GM10248 (cell line): ENCODE measurements at regions not wholly inside any gene's neighbourhood (a gene's known extent, or its start where the extent isn't known, plus 50 kb on each side); places are given as distances from the start of the nearest gene placed in this dataset.
"Not testable (repeated sequence)": the region's sequence is repeated elsewhere in the genome, so short reads cannot be mapped to it uniquely, and the experiment has no call there.

Experiments used
- CTCF ChIA-PET: fragments of 300-600 bp; sonication (Branson Sonifier 250); formaldehyde crosslinking; extraction: SDS; loops from one replicate; lab custom pipeline; 2021; ENCODE audit warnings: antibody characterized with exemption; lab: Yijun Ruan, JAX
- POLR2A ChIA-PET: fragments of 350-650 bp; sonication (Branson Sonifier 250); formaldehyde crosslinking; extraction: SDS; loops from one replicate; lab custom pipeline; 2020; ENCODE audit warnings: antibody characterized with exemption; lab: Yijun Ruan, JAX
- DNase-seq: peaks from one replicate; pipeline ENCODE4 v3.0.0; 2012; ENCODE audit errors: extremely low spot score
- CTCF ChIP-seq: IDR thresholded peaks from 2 replicates; pipeline ENCODE4 v1.5.1; 2012; ENCODE audit warnings: mild to moderate bottlenecking, low read depth; ENCODE audit errors: extremely low read depth, missing control alignments, control extremely low read depth

GRCh38 chr4:177975315-177975987, 533.2 kb upstream of the AGA start:
- POLR2A ChIA-PET: no interaction called here
- no peak for TF ChIP-seq CTCF
- CTCF ChIA-PET: interaction anchor here (1.0 kb wide), 1 partner anchor 15 kb away, joined by 3 read pairs; no protein-coding TSS in a partner anchor
- DNase-seq: no peak

GRCh38 chr4:177986236-177986635, 544.0 kb upstream of the AGA start:
- POLR2A ChIA-PET: no interaction called here

GRCh38 chr4:177987896-177988295, 545.7 kb upstream of the AGA start:
- no peak for TF ChIP-seq CTCF
- CTCF ChIA-PET: no interaction called here
- POLR2A ChIA-PET: no interaction called here
- no peak for DNase-seq

More at GRCh38 chr4:177986236-177986635, 544.0 kb upstream of the AGA start:
- DNase-seq: no peak
- CTCF ChIA-PET: interaction anchor here (1.5 kb wide), 1 partner anchor 12 kb away, joined by 3 read pairs; no protein-coding TSS in a partner anchor
- TF ChIP-seq CTCF: no peak

GRCh38 chr4:177989503-177990201, 547.4 kb upstream of the AGA start:
- no peak for DNase-seq
- POLR2A ChIA-PET: no interaction called here
- no peak for TF ChIP-seq CTCF
- CTCF ChIA-PET: no interaction called here

GRCh38 chr4:178003098-178003657, 560.9 kb upstream of the AGA start:
- CTCF ChIA-PET: no interaction called here
- TF ChIP-seq CTCF: no peak
- POLR2A ChIA-PET: no interaction called here
- DNase-seq: no peak

- CTCF ChIA-PET: no interaction called here
- POLR2A ChIA-PET: no interaction called here
- no peak for TF ChIP-seq CTCF
- no peak for DNase-seq
Observed at GRCh38 chr4:178010596-178010995, 568.4 kb upstream of the AGA start.

- CTCF ChIA-PET, DNase-seq, POLR2A ChIA-PET: not testable (repeated sequence)
Observed at GRCh38 chr4:178015046-178015445, 572.8 kb upstream of the AGA start.
